Fibroblast of pulmonary artery (primary cell): ENCODE measurements at regions not wholly inside any gene's neighbourhood (a gene's known extent, or its start where the extent isn't known, plus 50 kb on each side); places are given as distances from the start of the nearest gene placed in this dataset.

Source experiments
- DNase-seq: peaks from one replicate; pipeline ENCODE4 v3.0.0-alpha.2; 2010; ENCODE audit warnings: low read depth
- H3K4me3 ChIP-seq: replicated peaks from 2 replicates; pipeline ENCODE4 v1.5.1; 2011; ENCODE audit warnings: low read depth, mild to moderate bottlenecking, control low read depth, low read length, moderate library complexity
- TF ChIP-seq, protein P1 (sequence below): IDR thresholded peaks from 2 replicates; pipeline ENCODE4 v1.5.1; 2011; ENCODE audit warnings: mild to moderate bottlenecking, control low read depth, low read length, inconsistent platforms; ENCODE audit errors: missing control alignments

- H3K4me3 ChIP-seq = no peak overlapping the region
- no peak for DNase-seq
- TF ChIP-seq, protein P1, sequence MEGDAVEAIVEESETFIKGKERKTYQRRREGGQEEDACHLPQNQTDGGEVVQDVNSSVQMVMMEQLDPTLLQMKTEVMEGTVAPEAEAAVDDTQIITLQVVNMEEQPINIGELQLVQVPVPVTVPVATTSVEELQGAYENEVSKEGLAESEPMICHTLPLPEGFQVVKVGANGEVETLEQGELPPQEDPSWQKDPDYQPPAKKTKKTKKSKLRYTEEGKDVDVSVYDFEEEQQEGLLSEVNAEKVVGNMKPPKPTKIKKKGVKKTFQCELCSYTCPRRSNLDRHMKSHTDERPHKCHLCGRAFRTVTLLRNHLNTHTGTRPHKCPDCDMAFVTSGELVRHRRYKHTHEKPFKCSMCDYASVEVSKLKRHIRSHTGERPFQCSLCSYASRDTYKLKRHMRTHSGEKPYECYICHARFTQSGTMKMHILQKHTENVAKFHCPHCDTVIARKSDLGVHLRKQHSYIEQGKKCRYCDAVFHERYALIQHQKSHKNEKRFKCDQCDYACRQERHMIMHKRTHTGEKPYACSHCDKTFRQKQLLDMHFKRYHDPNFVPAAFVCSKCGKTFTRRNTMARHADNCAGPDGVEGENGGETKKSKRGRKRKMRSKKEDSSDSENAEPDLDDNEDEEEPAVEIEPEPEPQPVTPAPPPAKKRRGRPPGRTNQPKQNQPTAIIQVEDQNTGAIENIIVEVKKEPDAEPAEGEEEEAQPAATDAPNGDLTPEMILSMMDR = no peak
Observed at GRCh38 chr1:178648151-178648550, 76.9 kb upstream of the RALGPS2 start.

- TF ChIP-seq, protein P1 = no peak
- H3K4me3 ChIP-seq = no peak overlapping the region
- DNase-seq = no peak
Observed at GRCh38 chr1:178649582-178650350, 75.3 kb upstream of the RALGPS2 start.

DNA sequence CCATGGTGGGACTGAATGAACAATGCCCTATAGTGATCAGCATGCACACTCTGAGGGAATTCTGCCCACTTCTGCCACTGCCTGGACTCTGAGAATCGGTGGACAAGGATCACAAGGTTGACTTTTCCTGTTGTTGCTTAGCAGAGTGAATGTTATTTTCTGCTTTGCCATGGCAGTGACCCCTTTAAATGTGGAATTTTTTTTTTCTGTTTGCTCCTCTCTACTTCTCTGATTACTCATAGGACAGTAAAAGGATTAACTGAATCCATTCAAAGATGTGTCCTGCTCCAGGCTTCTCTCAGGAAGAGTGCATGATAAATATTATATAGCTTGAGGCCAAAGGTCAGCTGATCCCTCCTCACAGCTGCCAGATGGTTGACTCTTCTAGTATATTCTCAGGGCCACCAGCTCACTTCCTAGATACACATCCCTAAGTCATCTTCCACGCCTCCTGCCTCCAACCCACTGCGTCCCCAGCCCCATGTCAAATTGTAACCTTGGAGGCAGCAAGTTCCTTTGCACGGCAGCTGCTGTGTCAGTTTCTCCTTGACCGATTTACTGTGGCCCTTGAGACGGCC, 74.0 kb upstream of the RALGPS2 start:
- no peak overlapping the region for H3K4me3 ChIP-seq
- DNase-seq = no peak
- TF ChIP-seq, protein P1 = no peak

DNA sequence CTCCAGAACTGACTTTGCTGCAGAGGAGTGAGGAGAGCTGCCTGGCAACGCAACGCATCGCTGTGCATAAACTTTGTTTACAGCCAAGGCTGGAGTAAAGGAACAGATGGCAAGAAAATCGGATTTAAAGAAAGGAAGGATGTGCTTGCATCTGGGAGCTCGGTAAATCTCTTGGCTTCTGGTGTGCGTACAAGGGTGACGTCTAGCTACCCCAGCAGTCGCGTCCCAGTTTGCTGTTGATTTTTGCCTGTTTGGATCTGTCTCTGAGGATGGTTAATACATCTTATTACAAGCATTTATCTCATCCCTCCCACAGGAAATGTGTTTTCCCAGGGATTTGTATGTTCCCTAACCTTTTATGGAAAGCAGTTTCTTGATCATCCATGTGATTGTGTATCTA, 73.3 kb upstream of the RALGPS2 start:
- DNase-seq = peak; percentile 44

GRCh38 chr1:178652506-178653490, 72.2 kb upstream of the RALGPS2 start:
- DNase-seq = no peak
- TF ChIP-seq, protein P1 = no peak
- no peak overlapping the region for H3K4me3 ChIP-seq

More for the DNA sequence above, 73.3 kb upstream of the RALGPS2 start:
- TF ChIP-seq, protein P1 = no peak
- H3K4me3 ChIP-seq = no peak overlapping the region

DNA sequence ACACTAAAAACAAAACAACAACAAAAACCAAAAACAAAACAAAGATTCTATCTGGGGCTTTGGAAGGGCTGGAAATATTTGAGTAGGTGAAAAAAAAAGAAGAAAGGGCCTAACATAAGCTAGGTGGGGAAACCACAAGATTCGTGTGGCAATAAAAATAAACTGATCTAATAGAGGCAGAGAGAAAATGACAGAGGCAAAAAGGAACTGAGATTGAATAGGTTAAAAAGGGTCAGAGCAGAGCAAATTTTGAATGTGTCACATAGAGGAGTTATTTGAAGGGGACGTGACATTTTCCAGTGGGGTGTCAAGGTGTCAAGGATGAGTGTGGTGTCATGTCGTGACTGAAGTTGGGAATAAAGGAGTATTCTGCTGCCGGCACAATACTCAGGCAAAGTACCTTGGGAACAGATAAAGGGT, 65.2 kb upstream of the RALGPS2 start:
- no peak for DNase-seq
- TF ChIP-seq, protein P1 = no peak
- H3K4me3 ChIP-seq = no peak overlapping the region
